GM18508 (cell line): ENCODE measurements at regions not wholly inside any gene's neighbourhood (a gene's known extent, or its start where the extent isn't known, plus 50 kb on each side); places are given as distances from the start of the nearest gene placed in this dataset.
"Not testable (repeated sequence)": the region's sequence is repeated elsewhere in the genome, so short reads cannot be mapped to it uniquely, and the experiment has no call there.

Experiments
- ATAC-seq: cut with Tn5 transposase; IDR thresholded peaks from one replicate; pipeline ENCODE4 v1.9.1; 2021; ENCODE audit warnings: moderate number of reproducible peaks; ENCODE audit not compliant: insufficient read depth, unreplicated experiment

DNA sequence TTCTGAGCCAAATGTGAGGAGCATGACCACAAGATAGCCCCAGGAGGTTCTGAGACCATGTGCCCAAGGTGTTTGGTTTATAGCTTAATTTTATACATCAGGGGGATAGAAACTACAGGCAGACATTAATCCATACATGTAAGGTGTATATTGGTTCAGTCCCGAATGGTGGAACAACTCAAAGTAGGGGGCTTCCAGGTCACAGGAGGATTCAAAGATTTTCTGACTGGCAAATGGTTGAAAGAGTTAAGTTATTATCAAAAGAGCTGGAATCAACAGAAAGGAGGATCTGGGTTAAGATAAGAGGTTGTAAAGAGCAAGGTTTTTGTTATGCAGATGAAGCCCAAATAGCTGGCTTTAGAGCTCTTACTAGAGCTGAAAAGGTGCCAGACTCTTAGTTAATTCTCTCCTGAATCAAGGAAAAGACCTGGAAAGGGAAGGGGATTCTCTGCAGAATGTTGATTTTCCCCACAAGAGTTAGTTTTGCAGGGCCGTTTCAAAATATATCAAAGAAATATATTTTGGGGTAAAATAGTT is 640.0 kb downstream of the IPMK start:
- no peak for ATAC-seq

DNA sequence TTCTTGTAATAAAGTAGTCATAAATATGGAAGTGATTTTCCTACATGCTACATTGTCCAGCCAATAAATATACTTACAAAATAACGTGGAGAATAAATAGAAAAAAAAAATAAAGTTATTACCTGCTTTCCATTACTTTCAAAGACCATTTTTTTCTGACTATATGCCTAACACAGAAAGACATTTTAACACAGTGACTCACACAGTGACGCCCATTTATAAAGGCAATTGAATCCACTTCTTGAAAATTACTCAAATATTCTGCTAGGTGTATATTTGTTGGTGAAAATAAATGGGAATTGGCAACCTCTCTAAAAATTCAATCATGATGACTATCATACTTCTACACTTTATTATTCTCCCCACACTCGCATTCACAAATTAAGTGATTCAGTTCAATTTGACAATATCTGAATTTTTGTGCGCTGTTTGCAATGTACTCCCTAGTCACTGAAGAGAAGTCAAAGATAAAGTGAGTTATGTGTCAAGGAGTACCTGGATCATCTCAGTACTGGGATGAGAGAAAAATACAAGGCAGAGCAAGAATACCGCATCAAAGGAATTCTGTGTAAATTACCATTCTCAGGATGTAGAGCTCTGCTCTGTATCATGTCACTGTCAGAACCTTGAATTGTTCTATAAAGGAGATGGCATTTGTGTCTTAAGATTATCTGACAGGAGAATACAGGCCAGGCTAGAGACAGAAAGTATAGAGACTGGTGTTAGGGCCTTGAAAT is 642.7 kb downstream of the IPMK start:
- ATAC-seq, result no peak

DNA sequence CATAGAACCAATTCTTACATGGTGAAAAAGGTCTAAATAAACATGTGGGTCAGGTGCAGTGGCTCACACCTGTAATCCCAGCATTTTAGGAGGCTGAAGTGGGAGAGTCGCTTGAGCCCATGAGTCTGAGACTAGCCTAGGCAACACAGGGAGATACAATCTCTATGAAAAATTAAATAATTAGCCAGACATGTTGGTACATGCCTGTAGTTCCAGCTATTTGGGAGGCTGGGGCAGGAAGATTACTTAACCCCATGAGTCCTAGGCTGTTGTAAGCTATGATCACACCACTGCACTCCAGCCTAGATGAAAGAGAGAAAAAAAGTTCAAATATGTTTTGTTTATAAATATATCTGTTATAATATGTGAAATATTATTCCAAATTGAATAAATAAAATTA is 643.6 kb downstream of the IPMK start:
- ATAC-seq, result no peak

DNA sequence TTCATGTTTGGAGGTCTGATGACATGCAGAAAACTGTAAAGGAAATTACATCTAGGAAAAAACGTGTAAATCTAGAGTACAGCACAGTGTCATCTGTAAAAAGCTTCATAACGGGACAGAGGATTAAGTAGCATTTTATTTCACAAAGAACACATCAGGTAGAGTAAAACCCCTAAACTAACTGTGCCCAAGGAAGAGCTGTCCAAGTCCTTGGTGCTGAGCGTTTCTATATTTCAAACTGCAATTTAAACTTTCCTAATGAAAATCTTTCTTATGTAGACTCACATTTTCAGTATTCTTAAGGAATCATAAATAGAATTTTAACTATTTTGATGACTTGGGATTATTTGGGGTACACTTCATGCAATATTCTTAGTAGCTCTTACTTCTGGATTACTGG is 646.2 kb downstream of the IPMK start:
- ATAC-seq, result no peak

DNA sequence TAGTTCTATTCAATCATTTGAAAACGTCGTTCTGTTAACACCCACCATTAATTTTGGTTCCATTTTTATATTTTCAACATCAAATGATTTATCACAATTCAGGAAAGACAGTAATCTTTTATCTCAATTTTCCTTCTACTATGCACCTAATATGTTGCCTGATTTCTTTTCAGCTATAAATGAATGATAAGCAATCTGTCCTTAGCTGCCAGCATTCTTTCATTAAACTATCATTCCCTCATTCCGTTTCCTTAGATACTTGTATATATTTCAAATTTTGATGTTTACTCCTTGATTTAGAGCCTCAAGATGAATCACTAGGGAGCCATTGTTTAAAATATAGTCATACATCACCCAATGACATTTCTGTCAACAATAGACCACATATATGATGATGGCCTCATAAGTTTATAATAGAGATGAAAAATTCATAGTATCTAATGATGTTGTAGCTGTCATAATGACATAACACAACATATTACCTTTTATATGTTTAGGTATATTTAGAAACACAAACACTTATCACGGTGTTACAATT is 661.7 kb downstream of the IPMK start:
- ATAC-seq, result no peak

DNA sequence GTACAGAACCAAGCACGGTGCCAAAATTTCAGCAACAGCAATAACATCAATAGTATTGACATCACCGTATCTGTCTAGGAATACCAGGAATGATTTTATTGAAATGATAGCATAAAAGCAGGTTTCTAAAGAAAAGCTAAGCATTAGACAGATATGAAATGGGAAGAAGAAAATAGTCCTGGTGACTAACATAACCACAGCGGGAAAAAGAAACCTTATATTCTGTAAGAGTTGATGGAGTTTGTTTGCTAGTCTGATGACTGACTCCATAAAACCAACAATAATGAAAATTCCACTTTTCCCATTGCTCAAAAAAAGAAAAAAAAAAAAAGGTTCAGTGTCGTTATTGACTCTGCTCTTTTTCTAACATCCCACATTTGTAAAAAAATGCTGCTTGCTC is 668.3 kb downstream of the IPMK start:
- no peak for ATAC-seq

DNA sequence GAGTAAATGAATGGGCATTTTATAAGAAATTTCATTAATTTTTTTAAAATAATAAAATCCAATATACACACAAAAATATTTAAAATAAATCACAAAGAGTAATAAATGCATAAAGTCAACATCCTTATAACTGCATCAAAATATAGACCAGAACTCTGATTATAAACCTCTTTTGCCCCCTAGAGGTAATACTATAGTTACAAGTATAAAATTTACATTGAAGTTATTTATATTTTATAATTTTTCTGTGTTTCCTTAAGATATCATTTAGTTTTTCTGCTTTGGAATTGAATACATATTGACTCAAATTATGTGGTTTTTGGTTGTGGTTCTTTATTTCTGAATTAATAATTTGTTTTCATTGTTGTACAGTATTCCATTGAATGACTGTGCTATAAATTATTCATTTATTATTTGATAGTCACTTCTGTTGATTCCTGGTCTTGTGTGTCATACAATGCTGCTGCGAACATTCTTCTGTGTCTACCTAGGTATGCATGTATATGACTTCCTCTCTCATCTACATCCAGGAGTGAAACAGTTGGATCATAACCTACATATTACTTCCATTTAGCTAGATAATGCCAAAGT is 673.6 kb downstream of the IPMK start:
- no peak for ATAC-seq

DNA sequence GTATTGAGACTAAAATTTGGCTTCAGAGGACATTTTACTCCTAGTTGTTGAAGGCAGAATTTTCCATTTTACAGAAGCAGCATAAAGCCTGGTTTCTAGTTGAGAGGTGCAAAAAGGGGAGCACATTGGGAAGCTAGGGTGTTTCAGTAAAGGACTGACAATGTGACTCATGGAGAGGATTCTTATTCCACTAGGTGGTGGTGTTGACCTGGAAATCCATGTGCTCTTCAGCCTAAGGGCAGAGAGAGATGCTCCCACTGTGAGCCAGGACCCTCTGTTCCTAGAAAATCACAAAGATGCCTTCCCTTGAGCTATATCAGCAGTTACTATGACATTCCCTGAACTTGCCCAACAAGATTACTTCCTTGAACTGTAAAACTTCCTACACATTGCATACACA is 687.8 kb downstream of the IPMK start:
- ATAC-seq, result peak; percentile 77

DNA sequence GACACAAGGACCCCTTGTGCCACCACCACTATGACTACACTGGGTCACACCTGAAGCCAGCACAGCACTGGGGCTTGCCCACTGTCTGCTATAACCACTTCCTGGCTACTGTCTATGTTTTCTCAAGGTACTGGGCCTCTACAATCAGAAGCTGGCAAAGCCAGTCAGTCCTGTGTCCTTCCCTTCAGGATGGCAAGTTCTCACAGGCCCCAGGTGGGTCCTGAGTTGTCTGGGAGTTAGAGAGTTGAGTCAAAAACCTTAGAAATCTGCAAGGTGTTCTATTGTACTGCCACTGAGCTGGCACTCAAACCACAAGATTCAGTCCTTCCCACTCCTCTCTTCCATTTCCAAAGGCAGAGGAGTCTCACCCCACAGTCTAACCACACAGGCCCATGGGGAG is 705.5 kb downstream of the IPMK start:
- no peak for ATAC-seq

DNA sequence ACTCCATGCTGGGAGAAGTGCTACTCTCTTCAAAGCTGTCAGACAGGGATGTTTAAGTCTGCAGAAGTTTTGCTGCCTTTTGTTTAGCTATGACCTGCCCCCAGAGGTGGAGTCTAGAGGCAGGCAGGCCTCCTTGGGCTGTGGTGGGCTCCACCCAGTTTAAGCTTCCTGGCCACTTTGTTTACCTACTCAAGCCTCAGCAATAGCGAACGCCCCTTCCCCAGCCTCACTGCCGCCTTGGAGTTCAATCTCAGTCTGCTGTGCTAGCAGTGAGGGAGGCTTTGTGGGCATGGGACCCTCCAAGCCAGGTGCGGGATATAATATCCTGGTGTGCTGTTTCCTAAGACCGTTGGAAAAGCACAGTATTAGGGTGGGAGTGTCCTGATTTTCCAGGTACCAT is 715.9 kb downstream of the IPMK start:
- ATAC-seq, result not testable (repeated sequence)

DNA sequence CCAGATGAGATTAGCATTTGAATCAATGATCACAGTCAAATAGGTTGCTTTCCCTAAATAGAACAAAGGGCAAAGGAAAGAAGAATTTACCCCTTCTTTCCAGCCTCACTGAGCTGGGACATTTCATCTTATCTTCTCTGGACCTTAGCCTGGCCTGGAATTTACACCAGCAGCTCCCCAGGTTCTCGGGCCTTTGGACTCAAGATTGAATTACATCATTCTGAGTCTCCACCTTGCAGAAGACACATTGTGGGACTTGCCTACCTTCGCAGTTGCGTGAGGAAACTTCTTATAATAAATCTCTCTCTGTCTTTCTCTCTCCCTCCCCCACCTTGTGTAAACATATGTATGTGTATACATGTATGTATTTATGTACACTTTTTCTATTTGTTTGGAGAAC is 732.4 kb downstream of the IPMK start:
- ATAC-seq, result no peak

DNA sequence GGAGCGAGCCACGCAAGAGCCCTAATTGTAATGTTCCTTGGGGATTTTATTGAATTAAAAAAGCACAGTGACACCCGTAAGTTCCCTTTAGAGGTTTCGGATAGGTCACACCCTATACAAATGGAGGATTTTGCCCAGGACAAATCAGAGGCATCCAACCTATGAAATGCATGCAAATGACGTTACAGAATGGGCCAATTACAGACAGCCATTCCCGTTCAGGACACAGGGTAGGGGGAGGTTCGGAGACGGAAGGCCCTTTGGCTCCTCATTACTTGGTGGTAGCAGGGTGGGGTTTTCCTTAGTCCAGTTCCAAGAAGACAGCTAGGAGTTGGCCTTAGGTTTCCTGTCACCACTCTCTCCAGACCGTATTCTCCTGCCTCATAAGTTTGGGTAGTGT is 754.1 kb downstream of the IPMK start:
- ATAC-seq, result no peak

DNA sequence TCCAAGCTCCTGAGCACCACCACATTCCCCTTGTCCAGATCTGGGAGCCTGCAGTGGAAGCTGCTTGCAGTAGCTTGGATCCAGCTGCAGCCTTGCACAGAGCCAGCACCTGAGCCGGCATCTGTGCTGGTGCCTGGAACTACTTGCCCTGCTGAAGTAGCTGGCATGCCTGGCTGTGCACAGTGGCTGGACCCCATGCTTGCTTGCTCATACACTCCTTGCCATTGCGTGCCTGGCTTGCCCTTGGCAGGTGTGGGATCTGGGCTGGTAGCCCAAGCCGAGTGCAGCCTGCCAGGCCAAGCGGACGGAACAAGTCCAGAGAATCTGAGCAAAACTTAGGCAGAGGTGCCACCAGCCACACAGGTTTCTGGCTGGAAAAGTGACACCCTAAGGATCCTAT is 759.9 kb downstream of the IPMK start:
- no peak for ATAC-seq

DNA sequence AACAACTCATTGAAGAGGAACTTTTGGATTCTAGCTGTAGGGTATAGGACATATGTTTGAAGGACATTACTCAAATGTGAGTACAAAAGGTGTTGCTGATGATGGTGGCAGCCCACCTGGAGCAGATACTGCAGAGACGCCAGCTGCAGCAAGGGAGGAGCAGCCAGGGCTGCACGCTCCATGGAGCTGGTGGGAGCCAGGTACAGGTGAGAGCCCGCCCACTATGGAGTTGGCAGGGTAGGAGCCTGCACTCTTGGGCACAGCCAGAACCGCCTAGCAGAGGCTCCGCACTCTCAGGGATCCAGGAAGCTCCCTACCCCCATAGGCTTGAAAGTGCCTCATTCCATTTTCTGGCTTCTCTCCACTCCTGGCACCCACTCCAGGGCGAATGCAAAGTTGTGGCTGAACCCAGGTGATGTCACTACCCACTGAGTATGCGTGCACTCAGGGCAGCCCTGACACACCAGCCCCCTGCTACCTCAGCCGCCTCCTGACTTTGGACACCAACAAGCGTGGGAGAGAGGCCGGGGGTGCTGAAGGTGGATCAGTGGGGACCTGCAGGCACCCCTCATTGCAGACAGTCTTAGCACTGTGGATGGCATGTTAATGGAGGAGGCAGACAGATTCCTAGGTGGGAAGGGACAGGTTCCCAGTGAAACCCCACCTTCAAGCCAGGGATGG is 761.1 kb downstream of the IPMK start:
- ATAC-seq, result no peak

DNA sequence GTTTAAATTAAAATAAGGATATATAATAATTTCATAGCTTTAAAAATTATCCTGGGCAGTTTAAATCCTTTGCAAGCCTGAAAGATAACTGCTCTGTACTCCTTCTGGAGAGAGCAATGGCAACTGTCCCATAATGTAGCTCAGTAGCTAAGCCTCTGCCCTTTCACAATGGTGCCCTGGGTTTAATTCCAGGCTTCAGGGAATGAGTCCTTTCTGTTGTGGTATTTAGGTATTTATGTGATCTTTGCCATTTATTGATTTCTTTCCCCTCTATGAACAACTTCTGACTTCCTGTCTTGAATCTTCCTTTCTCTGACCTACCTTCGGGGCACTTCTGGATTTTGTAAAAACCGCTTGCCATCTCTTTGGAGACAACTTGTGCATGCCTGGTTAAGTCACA is 773.2 kb downstream of the IPMK start:
- ATAC-seq, result no peak

DNA sequence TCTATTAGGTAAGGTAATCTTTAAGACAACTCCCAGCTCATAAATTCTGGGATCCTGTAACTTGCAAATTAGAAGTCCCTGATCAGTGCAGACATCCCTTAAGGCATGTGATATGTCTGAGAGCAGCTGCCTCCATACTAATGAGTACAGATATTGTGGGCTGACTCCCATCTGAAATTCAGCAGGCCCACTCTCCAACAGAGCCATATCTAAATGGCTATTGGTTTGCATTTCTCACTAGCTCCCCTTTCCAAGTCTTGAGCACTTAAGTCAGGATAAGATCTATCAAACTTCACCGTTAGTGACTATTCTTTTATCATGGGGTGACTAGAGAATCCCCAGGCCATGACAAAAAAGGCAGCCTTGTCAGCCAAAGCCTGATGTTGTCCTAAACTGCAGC is 785.4 kb downstream of the IPMK start:
- ATAC-seq, result no peak

DNA sequence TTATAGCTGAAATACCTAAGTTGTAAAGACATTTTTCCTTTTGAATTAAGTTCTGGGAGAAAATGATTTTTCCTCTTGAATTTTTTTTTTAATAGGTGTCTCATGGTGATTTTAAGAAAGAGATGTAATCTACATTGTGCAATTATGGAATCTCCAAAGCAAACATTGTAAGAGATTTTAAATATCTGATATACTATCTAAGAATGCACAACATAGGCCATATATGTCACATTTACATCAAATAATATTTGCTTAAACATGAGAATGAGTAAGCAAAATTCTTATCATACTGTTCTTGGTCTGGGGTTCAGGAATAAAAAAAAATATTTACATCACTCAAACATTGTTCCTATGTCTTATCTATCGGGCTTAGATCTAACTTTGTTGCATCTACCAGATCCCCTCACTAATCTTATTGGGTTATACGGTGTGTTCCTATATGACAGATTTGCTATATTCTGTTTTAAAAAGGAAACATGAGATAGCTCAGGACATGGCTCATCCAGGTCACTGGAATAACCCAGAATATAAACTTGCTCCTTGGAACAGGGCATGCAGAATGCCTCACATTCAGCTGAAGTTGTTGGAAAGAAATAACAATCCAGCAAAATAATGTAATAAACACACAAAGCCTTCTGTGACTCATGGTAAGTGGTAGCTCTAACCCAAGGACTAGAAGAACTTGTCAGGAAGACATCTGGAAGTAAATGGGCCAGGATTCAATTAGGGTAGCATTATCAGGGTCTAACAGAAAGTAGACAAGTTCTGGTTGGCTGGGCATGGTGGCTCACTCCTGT is 794.7 kb downstream of the IPMK start:
- ATAC-seq, result no peak

DNA sequence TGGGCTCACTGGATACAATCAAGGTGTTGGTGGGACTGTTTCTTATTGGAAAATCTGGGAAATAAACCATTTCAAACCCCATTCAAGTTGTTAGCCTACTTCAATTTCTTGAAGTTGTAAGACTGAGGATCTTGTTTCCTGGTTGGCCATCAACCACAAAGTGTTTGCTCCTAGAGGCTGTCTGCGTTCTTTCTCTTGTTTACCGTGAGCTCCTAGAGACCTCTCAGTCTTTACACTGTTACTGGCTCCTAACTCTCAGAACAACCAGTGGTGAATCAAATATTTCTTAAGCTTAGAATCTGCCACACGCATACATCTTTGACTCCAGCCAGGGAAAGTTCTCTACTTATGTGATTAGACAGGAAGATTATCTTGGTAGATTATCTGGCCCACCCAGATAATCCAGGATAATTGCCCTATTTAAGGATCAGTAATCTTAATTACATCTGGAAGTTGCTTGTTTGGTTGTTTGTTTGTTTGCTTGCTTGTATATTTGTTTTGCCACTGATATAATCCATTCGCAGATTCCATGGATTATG is 798.7 kb downstream of the IPMK start:
- no peak for ATAC-seq

DNA sequence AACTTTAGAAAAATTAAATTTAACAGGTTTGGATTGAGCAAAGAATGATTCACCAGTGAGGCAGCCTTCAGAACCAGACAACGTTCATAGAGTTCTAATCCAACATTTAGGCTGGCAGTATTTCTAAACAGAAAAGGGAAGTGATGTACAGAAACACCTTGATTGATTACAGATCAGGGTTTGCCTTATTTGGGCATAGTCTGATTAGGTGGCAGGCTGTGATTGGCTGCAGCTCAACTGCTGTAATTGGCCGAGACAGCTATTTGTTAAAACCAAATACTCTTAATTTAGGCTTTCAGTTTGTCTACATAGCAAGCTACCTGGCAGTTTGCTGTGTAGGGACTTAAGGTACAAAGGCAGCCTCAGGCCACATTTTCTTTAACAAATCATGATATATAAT is 802.5 kb downstream of the IPMK start:
- no peak for ATAC-seq

DNA sequence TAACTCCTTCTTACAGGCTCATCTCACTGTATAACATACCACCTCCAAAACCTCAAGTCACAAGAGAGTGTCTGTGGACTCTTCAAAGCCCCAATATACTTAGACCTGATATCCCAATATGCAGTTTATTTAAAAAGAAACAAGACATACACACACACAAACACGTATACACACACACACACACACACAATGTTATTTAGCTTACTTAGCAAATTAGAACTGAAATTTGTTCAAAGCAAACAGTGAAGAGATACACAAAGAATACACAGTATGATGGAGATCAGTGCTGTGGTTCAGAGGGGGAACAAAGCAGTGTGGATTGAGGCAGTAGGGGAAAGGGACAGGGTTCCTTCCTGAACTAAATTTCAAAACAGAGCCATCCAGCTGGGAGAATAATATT is 807.2 kb downstream of the IPMK start:
- no peak for ATAC-seq
